CD14-positive monocyte (primary cell): ENCODE measurements at regions not wholly inside any gene's neighbourhood (a gene's known extent, or its start where the extent isn't known, plus 50 kb on each side); places are given as distances from the start of the nearest gene placed in this dataset.

Source experiments
- DNase-seq, 3 donors: peaks; one replicate each; pipeline ENCODE4 v3.0.0-alpha.2; 2011 to 2022
- H2AFZ ChIP-seq: 2 replicates; pipeline ENCODE4 v1.6.0; 2012; ENCODE audit warnings: mild to moderate bottlenecking, low read depth, low read length, inconsistent platforms; ENCODE audit not compliant: insufficient read depth, poor library complexity, severe bottlenecking
- H3K27ac ChIP-seq, 2 donors: 1 replicate in 1 of 2; 2 replicates in 1 of 2; pipeline ENCODE4 v1.5.1; 2012 to 2013; ENCODE audit warnings: low read length in 2 of 2, control low read depth in 1 of 2, inconsistent platforms in 1 of 2, low read depth in 1 of 2, mild to moderate bottlenecking in 1 of 2
- H3K27me3 ChIP-seq, 2 donors: one replicate each; pipeline versions ENCODE4 v1.6.0 to v1.6.1; 2011 to 2013; ENCODE audit warnings: low read length in 2 of 2; ENCODE audit not compliant: control insufficient read depth in 2 of 2, insufficient read depth in 2 of 2
- H3K36me3 ChIP-seq, 2 donors: replicated peaks in 1 of 2; 1 replicate in 1 of 2; 2 replicates in 1 of 2; pipeline versions ENCODE4 v1.5.1 to v1.6.1; 2012 to 2013; ENCODE audit warnings: low read length in 2 of 2, control low read depth in 1 of 2, inconsistent platforms in 1 of 2, mild to moderate bottlenecking in 1 of 2; ENCODE audit not compliant: insufficient read depth in 2 of 2, control insufficient read depth in 1 of 2
- H3K4me1 ChIP-seq, 2 donors: 1 replicate in 1 of 2; 2 replicates in 1 of 2; pipeline versions ENCODE4 v1.5.1 to v1.6.1; 2012 to 2013; ENCODE audit warnings: low read length in 2 of 2, control low read depth in 1 of 2, inconsistent platforms in 1 of 2, mild to moderate bottlenecking in 1 of 2, moderate library complexity in 1 of 2; ENCODE audit not compliant: insufficient read depth in 2 of 2, control insufficient read depth in 1 of 2
- H3K4me2 ChIP-seq: replicated peaks from 2 replicates; pipeline ENCODE3; 2012; ENCODE audit warnings: low read length, moderate library complexity, mild to moderate bottlenecking; ENCODE audit not compliant: poor library complexity, severe bottlenecking; ENCODE audit errors: extremely low read depth
- H3K4me3 ChIP-seq, 3 experiments: fragments of 200-600 bp in 1 of 3; sonication (generic) in 1 of 3; replicated peaks in 1 of 3; 1 replicate in 2 of 3; 2 replicates in 1 of 3; pipeline ENCODE4 v1.5.1; 2011 to 2013; ENCODE audit warnings: low read length in 3 of 3, mild to moderate bottlenecking in 3 of 3, control low read depth in 2 of 3, low read depth in 2 of 3, inconsistent platforms in 1 of 3, moderate library complexity in 1 of 3
- H3K79me2 ChIP-seq: 2 replicates; pipeline ENCODE4 v1.6.0; 2012; ENCODE audit warnings: mild to moderate bottlenecking, control low read depth, inconsistent platforms, low read length, moderate library complexity; ENCODE audit not compliant: insufficient read depth
- H3K9ac ChIP-seq: 2 replicates; pipeline ENCODE4 v1.6.0; 2017; ENCODE audit warnings: low read length, mild to moderate bottlenecking; ENCODE audit not compliant: insufficient read depth, poor library complexity, severe bottlenecking
- H3K9me3 ChIP-seq, 2 donors: replicated peaks in 1 of 2; 1 replicate in 1 of 2; 2 replicates in 1 of 2; pipeline versions ENCODE4 v1.5.1 to v1.6.1; 2012 to 2013; ENCODE audit warnings: low read length in 2 of 2, control low read depth in 1 of 2; ENCODE audit not compliant: control insufficient read depth in 1 of 2, insufficient read depth in 1 of 2
- H4K20me1 ChIP-seq: 2 replicates; pipeline ENCODE4 v1.6.0; 2012; ENCODE audit warnings: mild to moderate bottlenecking, low read length, control low read depth, moderate library complexity; ENCODE audit not compliant: insufficient read depth
- H3K27ac Mint-ChIP-seq, 7 donors: one replicate each; pipeline ENCODE4 v1.8.0; 2020; ENCODE audit warnings: mild to moderate bottlenecking in 7 of 7, mixed read lengths in 7 of 7, moderate library complexity in 6 of 7, inconsistent platforms in 2 of 7
- H3K27me3 Mint-ChIP-seq, 3 donors: one replicate each; pipeline ENCODE4 v1.8.0; 2021 to 2022; ENCODE audit warnings: low read depth in 3 of 3, mild to moderate bottlenecking in 3 of 3, mixed read lengths in 3 of 3, moderate library complexity in 3 of 3, inconsistent platforms in 1 of 3
- H3K36me3 Mint-ChIP-seq, 2 donors: one replicate each; pipeline ENCODE4 v1.8.0; 2020; ENCODE audit warnings: mixed read lengths in 2 of 2, inconsistent platforms in 1 of 2, mild to moderate bottlenecking in 1 of 2
- H3K4me1 Mint-ChIP-seq: one replicate; pipeline ENCODE4 v1.8.0; 2020; ENCODE audit warnings: mild to moderate bottlenecking, mixed read lengths
- H3K4me3 Mint-ChIP-seq, 2 donors: one replicate each; pipeline ENCODE4 v1.8.0; 2020; ENCODE audit warnings: mild to moderate bottlenecking in 2 of 2, mixed read lengths in 2 of 2, moderate library complexity in 1 of 2
- H3K9me3 Mint-ChIP-seq, 7 donors: one replicate each; pipeline ENCODE4 v1.8.0; 2020 to 2022; ENCODE audit warnings: mixed read lengths in 7 of 7, mild to moderate bottlenecking in 6 of 7, moderate library complexity in 6 of 7, inconsistent platforms in 2 of 7
- CTCF ChIP-seq: fragments of 200-600 bp; IDR thresholded peaks from one replicate; pipeline ENCODE4 v1.8.0; 2022; ENCODE audit warnings: antibody characterized with exemption, mild to moderate bottlenecking
- WGBS: methylation state at CpG from one replicate; pipeline ENCODE4 v1.1.5; 2013; ENCODE audit warnings: missing lambda C conversion rate; ENCODE audit not compliant: insufficient coverage; 5-methylcytosine and 5-hydroxymethylcytosine counted together
- intact Hi-C, 2 donors: fragments of 100-400 bp; cut with micrococcal nuclease; formaldehyde crosslinking; loops; one replicate each; pipeline versions ENCODE4 v1.15.0 to v1.15.1; 2023

DNA sequence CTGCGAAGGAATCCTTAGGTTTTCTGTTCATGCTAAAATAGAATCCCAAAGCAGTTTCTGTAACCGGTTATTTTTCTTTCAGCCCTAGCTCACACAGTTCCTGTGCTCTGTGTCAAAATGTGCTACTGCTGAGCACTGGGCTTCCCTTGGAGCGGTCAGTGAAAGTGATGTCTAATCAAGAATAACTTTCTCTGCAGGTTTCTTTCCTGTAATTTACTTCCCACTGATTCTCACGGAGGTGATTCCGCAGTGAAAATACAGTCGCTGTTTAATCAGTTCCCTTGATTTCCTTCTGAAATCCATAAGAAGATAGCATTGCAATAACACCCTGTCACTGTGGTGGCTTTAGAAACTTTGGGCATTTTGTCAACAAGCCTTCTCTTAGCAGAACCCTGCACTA lies 112.0 kb upstream of the ISL1 start:
- intact Hi-C loops = no loop called here
- WGBS = 100% methylated on average over 1 of the region's 6 CpGs
- Mint-ChIP-seq H3K36me3 (no peaks in the 10 kb centered on the region), H3K27me3 (no peaks in the 10 kb centered on the region), H3K4me1 (no peaks in the 10 kb centered on the region), H3K4me3 (no peak overlapping the region), H3K27ac (no peak overlapping the region), H3K9me3 (peaks cover 0 to 8% (median 0%) of the 10 kb centered on the region in 7 donors)
- Histone ChIP-seq H3K9me3 (peaks cover 6 to 8% of the 10 kb centered on the region in 2 donors), H2AFZ (no peak overlapping the region), H3K4me1 (no peaks in the 10 kb centered on the region), H3K27ac (no peak overlapping the region), H3K9ac (no peak overlapping the region), H3K36me3 (no peaks in the 10 kb centered on the region), H3K4me3 (no peak overlapping the region), H3K79me2 (no peaks in the 10 kb centered on the region), H4K20me1 (no peaks in the 10 kb centered on the region), H3K4me2 (no peak overlapping the region), H3K27me3 (no peaks in the 10 kb centered on the region)
- no peak for DNase-seq
- no peak for TF ChIP-seq CTCF

DNA sequence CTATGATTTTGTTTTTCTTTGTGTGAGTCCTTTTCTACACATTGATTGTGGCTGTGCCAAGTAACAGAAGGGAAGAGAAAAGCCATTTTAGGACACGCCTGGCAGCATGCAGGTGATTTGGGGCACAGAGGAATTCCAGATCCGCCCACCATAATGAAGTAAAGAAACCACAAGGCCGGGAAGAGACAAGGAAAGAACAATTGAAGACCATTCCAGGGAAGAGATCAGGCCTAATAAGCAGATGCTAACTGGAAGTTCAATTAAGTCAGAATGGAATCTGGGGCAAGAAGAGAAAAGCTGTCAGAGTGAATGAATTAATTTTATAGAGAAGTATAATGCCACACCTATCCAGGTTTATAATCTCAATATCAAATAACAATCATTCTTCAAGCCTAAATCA lies 110.2 kb upstream of the ISL1 start:
- Histone ChIP-seq H2AFZ (no peak overlapping the region), H3K9ac (no peak overlapping the region), H3K9me3 (peaks cover 4 to 6% of the 10 kb centered on the region in 2 donors), H4K20me1 (no peaks in the 10 kb centered on the region), H3K4me1 (no peaks in the 10 kb centered on the region), H3K4me2 (no peak overlapping the region), H3K79me2 (no peaks in the 10 kb centered on the region), H3K27ac (no peak overlapping the region), H3K36me3 (no peaks in the 10 kb centered on the region), H3K4me3 (no peak overlapping the region), H3K27me3 (no peaks in the 10 kb centered on the region)
- Mint-ChIP-seq H3K27me3 (no peaks in the 10 kb centered on the region), H3K27ac (no peak overlapping the region), H3K36me3 (no peaks in the 10 kb centered on the region), H3K4me1 (no peaks in the 10 kb centered on the region), H3K9me3 (peaks cover 0 to 10% (median 0%) of the 10 kb centered on the region in 7 donors), H3K4me3 (no peak overlapping the region)
- DNase-seq = no peak
- no peak for TF ChIP-seq CTCF
- intact Hi-C loops = no loop called here
- 75% methylated on average over 2 of the region's 3 CpGs for WGBS
